ENCODE measurements at regions not wholly inside any gene's neighbourhood (a gene's known extent, or its start where the extent isn't known, plus 50 kb on each side); places are given as distances from the start of the nearest gene placed in this dataset.

GRCh38 chr11:128222245-128222884 is 365.0 kb downstream of the ETS1 start:
- Histone ChIP-seq H3K27me3 (no peaks in the 10 kb centered on the region), H3K4me3 (no peak overlapping the region), H3K36me3 (no peaks in the 10 kb centered on the region), H3K9me3 (no peaks in the 10 kb centered on the region), H3K27ac (no peak overlapping the region), H3K4me1 (no peaks in the 10 kb centered on the region)
- TF ChIP-seq CTCF (IDR thresholded peaks at IDR 0.05) = no peak
- intact Hi-C loops (cut with DNase I) = no loop called here
- no peak for DNase-seq (ENCODE audit: low spot score in 2 of 2)

DNA sequence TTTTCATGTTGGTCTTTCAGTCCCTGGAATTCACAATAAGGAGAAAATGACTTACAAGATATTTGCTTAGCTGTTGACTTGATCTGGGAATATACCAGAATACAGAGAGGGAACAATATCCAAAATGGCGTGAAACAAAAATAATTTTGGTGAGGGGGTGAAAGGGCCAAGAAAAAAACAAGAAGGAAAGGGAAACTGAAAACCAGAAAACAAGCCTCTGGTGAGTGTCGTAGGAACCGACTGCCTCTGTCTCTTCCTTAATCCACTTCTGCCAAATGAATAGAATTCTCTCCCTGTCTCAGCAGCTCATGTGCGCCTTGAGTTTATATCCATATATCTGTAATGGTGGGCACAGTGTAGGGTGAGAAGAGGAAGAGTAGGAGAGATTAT is 367.6 kb downstream of the ETS1 start:
- Histone ChIP-seq H3K27me3 (no peaks in the 10 kb centered on the region), H3K36me3 (no peaks in the 10 kb centered on the region), H3K4me1 (no peaks in the 10 kb centered on the region), H3K27ac (no peak overlapping the region), H3K9me3 (no peaks in the 10 kb centered on the region), H3K4me3 (no peak overlapping the region)
- DNase-seq (ENCODE audit: low spot score in 2 of 2) = no peak
- no peak for TF ChIP-seq CTCF (IDR thresholded peaks at IDR 0.05)
- intact Hi-C loops (cut with DNase I) = no loop called here

DNA sequence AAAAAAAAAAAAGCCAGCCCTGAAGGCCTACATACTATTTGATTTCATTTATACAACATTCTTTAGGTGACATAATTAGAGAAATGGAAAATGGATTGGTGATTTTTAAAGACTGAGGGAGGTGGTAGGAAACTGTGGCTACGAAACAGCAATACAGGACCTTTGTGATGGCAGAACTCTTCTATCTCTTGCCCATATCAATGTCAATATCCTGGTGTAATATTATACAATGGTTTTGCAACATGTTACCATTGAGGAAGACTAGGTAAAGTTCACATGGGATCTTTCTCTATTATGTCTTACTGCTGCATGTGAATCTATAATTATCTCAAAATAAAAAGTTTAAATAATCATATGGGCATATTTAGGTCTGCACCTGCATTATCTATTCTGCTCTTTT is 371.2 kb downstream of the ETS1 start:
- Histone ChIP-seq H3K9me3 (no peaks in the 10 kb centered on the region), H3K36me3 (no peaks in the 10 kb centered on the region), H3K4me3 (no peak overlapping the region), H3K27me3 (no peaks in the 10 kb centered on the region), H3K27ac (no peak overlapping the region), H3K4me1 (peaks cover 0 to 7% of the 10 kb centered on the region in 2 donors)
- no peak for TF ChIP-seq CTCF (IDR thresholded peaks at IDR 0.05)
- intact Hi-C loops (cut with DNase I) = no loop called here
- DNase-seq (ENCODE audit: low spot score in 2 of 2) = no peak

DNA sequence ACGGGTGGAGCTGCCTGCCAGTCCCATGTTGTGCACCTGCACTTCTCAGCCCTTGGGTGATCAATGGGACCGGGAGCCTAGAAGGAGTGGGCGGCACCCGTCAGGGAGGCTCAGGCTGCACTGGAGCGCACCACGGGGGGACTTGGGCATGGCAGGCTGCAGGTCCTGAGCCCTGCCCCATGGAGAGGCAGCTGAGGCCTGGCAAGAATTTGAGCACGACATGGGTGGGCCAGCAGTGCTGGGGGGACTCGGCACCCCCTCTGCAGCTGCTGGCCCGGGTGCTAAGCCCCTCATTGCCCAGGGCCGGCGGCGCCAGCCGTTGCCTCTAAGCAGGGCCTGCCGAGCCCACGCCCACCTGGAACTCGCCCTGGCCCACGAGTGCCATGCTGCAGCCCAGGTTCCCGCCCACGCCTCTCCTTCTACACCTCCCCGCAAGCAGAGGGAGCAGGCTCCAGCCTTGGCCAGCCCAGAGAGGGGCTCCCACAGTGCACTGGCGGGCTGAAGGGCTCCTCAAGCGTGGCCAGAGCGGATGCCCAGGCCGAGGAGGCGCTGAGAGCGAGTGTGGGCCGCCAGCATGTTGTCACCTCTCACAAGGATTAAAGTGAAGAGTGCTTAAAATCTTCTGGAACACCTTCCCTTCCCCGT is 372.0 kb downstream of the ETS1 start:
- TF ChIP-seq CTCF (IDR thresholded peaks at IDR 0.05) = no peak
- no peak for DNase-seq (ENCODE audit: low spot score in 2 of 2)
- H3K36me3 ChIP-seq = no peaks in the 10 kb centered on the region
- no peak overlapping the region for H3K4me3 ChIP-seq
- no peaks in the 10 kb centered on the region for H3K9me3 ChIP-seq
- intact Hi-C loops (cut with DNase I) = no loop called here
- H3K27ac ChIP-seq = no peak overlapping the region
- no peaks in the 10 kb centered on the region for H3K27me3 ChIP-seq
- H3K4me1 ChIP-seq = peaks cover 3 to 7% of the 10 kb centered on the region in 2 donors

- Histone ChIP-seq H3K36me3 (no peaks in the 10 kb centered on the region), H3K4me1 (peaks cover 4 to 17% of the 10 kb centered on the region in 2 donors), H3K27ac (no peak overlapping the region), H3K27me3 (no peaks in the 10 kb centered on the region), H3K9me3 (no peaks in the 10 kb centered on the region), H3K4me3 (no peak overlapping the region)
- TF ChIP-seq CTCF (IDR thresholded peaks at IDR 0.05) = no peak
- DNase-seq (ENCODE audit: low spot score in 2 of 2) = no peak
- intact Hi-C loops (cut with DNase I) = no loop called here
Observed at GRCh38 chr11:128214263-128214662, 373.1 kb downstream of the ETS1 start.
